Nucleus accumbens (tissue), 56 donors: ENCODE measurements at regions not wholly inside any gene's neighbourhood (a gene's known extent, or its start where the extent isn't known, plus 50 kb on each side); places are given as distances from the start of the nearest gene placed in this dataset.

Experiments used
- DNase-seq, 56 donors: peaks; one replicate each; lab custom pipeline; 2025; lab: John Stamatoyannopoulos, UW

GRCh38 chr2:226076529-226076928 is 677.0 kb downstream of the NYAP2 start:
- no peak for DNase-seq

DNA sequence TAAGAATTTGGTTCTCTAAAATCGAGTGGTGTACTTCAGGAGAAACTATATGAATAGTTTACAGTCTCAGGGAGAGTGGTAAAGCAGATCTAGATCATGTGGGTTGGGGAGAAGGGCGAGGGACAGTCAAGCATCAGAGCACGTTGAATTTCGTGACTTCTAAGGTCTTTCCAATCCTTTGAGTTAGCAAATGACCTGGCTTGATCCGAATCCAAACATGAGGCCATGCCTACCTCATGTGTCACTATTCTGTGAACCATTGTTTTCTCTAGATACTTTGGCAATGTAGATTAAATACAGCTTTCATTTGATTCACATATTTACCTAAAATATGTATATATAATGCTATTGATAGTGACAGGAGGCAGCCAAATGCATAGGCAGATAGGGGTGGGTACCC is 674.9 kb downstream of the NYAP2 start:
- DNase-seq: no peak

GRCh38 chr2:226073496-226074160 is 674.1 kb downstream of the NYAP2 start:
- no peak for DNase-seq

GRCh38 chr2:226066873-226067272 is 667.4 kb downstream of the NYAP2 start:
- no peak for DNase-seq

DNA sequence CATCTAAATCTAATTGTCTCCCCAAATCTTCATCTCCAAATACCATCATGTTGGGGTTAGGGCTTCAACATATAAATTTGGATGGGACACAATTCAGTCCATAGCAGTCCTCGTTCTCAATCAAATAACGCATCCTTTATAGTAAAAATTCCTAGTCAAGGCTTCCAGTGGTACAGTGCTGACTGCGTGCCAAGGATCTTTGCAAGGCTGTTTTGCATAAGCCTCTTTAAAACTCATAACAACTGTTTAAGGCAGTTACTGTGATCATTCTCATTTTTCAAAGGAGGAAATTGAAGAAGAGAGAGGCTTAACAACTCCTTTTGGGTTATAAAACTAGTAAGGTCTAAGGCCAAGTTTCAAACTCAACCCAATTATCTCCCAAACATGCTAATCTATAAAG is 666.9 kb downstream of the NYAP2 start:
- no peak for DNase-seq

DNA sequence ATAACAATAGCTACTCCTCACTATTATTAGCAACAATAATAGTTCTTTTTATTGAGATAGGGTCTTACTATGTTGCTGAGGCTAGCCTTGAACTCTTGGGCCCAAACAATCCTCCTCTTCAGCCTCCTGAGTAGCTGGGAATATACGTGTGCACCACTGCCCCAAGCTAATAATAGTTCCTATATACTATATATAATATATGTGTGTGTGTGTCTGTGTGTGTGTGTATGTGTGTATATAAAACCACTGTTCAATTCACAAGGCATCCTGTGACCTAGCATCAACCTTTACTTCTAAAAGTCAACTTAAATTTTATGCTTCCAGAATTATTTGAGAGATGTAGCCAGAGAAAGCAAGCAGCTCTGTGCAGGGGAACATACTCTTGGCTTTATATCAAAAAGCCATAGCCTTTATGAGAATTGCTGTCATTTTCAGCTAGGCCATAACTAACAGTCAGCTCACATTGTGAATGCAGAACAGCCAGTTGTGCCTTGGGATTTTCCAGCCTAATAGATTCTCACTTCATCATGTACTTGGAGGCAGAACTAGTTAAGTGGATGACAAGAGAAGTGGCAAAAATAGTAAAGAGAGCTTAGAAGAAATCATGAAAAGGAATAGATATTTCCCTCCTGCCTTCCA is 665.5 kb downstream of the NYAP2 start:
- DNase-seq: no peak

DNA sequence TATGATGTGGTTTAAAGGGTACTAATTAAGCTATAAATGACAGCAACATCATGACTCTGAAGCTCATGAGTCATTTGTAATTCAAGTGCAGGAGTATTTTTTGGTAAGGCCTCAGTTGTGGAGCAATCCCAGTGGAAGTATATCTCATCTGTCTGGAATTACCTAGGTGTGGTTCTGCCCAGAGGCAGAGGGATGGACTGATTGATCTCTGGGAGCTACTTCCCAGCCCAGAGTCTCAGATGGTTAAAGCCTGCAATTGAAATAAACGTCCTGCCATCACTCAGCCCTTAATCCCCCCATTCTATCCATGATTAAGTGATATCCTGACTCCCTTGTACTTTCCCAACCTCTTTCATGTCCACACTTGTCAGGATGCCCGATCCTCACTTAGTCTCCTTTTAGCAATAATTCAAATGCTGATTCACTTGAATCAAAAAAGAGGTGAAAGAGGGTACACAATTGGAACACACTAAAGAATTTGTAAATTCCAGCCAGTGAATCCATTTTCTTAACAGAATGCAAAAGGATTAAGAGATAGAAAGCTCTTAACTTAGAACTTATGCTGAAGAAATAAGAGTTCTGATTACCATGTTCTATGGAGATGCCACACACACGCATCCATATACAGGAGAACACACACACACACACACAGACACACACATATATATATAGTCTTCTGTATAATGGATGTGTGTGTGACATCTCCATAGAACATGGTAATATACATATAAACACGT is 664.4 kb downstream of the NYAP2 start:
- DNase-seq: no peak

DNA sequence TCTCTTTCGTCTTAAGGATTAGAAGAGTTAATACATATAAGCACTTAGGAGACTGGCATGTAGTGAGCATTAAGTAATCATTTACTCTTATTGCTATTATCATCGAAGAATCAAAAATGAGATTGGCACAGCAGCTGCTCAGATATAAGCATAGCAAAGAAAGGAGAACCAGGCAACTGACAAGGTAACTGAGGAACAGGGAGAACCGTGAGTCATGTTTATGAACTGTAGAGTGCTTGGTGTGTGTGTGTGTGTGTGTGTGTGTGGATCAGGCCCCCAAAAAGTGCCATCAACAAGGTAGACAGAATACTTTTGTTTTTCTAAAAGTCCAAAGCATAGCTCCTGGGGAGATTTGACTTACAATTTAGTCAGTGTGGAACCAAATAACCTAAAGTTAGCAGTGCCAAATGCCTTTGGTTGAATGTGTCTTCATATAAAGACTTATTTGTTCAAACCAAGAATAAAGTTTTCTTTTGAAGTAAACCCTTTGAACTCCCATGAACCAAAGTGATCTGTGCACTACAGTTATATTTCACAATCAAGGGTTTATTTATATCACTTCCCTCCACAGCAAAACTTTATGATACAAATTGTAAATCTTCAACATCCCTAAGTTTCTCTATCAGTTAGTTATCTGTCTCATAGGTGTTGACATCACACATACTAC is 660.6 kb downstream of the NYAP2 start:
- no peak for DNase-seq

DNA sequence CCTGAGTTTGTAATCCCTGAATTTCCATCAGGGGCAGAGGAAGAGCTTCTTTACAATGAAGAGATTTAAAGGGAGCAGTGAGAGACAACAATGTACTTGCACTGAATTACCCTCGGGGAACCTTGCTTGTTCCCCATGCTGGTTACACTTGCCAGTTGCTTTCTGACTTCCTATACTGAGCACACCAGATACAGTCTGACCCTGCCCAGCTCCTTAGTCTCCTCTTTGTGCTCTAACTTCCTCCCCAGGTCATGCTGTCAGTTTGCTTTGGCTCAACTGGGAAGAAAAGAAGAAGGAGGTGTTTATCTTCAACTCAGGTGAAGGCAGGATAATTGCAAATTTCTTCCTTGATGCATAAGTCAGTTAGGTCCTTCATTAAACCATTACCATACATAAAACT is 658.4 kb downstream of the NYAP2 start:
- no peak for DNase-seq

- no peak for DNase-seq
Measured at GRCh38 chr2:226057365-226057764, 657.9 kb downstream of the NYAP2 start.

DNA sequence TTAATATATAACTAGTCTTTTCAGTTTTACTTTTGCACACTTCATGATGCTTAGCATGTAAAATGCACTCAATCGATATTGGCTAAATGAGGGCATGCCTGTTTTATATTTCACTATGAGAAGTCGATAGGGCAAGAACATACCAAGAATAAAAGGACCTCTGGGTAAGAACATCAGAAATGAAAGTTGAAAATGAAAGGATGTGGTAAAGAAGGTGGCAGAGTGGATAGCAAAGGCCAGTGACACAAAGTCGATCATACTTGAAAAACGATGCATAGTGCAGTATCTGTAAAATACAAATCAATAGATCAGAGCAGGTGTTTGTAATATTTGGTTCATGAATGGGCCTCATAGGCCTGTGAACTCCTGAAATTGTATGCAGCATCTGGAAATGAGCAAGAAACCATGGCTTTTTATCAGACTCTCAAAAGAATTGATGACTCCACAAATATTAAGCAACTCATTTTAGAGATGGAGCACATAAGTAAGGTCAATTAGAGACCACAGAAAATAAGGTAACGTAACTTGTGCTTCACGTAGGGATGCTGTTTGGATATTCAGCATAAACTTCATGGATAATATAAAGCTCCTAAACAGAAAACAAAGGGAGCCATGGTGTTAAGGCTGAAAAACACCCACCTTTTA is 653.4 kb downstream of the NYAP2 start:
- DNase-seq: no peak

GRCh38 chr2:226050822-226051221 is 651.3 kb downstream of the NYAP2 start:
- DNase-seq: no peak

- DNase-seq: no peak
Measured at GRCh38 chr2:226048611-226049010, 649.1 kb downstream of the NYAP2 start.

DNA sequence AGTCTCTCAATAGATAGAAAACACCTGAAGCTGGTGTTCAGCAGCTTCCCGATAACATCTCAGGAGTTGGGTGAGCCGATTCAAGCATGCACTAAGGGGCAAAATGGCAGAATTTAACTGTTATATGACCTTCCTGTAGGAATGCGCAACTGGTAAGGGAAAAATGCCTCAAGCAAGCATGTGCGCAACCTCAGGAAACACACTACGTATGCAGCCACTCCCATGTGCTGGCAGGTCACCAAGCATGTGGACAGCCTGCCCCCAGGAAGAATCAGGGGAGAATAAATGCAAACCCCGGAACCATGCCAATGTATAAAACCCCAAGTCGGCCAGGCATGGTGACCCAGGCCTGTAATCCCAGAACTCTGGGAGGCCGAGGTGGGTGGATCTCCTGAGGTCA is 645.6 kb downstream of the NYAP2 start:
- no peak for DNase-seq

- DNase-seq: no peak
Measured at GRCh38 chr2:226040344-226040900, 640.9 kb downstream of the NYAP2 start.

- DNase-seq: no peak
Measured at GRCh38 chr2:226037526-226037925, 638.0 kb downstream of the NYAP2 start.

- DNase-seq: peak in 15 of 56 donors; percentile 1 to 41 (median 25)
Measured at GRCh38 chr2:226031647-226032501, 632.4 kb downstream of the NYAP2 start.

DNA sequence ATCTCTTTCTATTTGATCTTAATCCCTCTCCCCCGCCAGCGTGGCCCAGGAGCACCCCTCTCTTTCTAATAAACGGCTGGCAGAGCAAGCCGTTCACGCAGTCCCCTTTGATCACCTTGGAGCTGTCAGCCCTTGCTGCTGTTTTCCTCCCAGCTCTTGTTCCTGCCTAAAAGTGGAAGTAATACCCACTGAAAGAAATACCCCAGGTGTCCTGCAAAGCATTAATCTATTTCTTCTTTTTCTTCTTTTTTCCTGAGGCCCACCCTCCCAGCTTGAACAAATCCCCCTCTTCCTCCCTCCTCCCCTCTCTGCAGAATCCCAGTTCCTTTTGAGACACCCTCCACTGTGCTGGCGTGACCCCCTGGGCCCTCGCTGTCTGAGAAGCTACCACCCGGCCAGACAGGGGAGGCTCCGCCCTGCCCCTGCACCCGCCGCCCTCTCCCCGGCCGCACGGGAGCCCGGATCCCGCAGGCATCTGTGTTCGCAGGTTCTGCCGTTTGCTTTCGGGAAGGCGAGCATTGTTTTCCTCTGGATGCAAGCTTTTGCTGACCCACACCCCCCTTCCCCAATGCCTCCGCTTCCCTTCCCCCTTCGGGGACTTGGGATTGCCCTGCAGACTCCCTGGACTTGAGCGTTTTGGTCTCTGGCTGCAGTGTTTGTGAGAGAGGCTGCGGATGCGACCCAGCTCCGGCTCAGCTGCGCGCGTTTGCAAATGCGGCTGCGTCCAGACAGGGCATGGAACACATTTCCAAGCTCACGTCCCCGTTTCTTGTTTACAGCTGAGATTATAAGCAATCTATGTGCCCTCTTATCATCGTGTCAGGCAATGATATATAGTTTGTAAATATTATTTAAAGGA is 631.5 kb downstream of the NYAP2 start:
- DNase-seq: peak in 51 of 56 donors; percentile 5 to 76 (median 40)
